IMR-90 (cell line): ENCODE measurements at regions not wholly inside any gene's neighbourhood (a gene's known extent, or its start where the extent isn't known, plus 50 kb on each side); places are given as distances from the start of the nearest gene placed in this dataset.

Experiments
- ATAC-seq: fragments of 200-7000 bp; cut with Tn5 transposase; 2 replicates; pipeline ENCODE4 v1.9.1; 2020; ENCODE audit warnings: low read depth, mild to moderate bottlenecking, moderate library complexity
- BruUV-seq: library from RNA; stranded (reverse); fragments of 400-500 nt; replicated peaks from 2 replicates; lab custom pipeline; 2021; lab: Mats Ljungman, UMichigan
- CTCF ChIA-PET: fragments of 300-600 bp; formaldehyde crosslinking; extraction: SDS; loops from one replicate; lab custom pipeline; 2021; ENCODE audit warnings: antibody characterized with exemption; lab: Yijun Ruan, JAX
- POLR2A ChIA-PET: fragments of 300-600 bp; sonication (Branson Sonifier 250); formaldehyde crosslinking; loops from one replicate; lab custom pipeline; 2022; ENCODE audit warnings: antibody characterized with exemption; ENCODE audit not compliant: unreplicated experiment; lab: Charles Lee
- DNase-seq: peaks from one replicate; pipeline ENCODE4 v3.0.0; 2013
- H2AFZ ChIP-seq: replicated peaks from 2 replicates; pipeline ENCODE3; 2013; ENCODE audit warnings: low read length, mild to moderate bottlenecking; ENCODE audit not compliant: poor library complexity
- H2AK5ac ChIP-seq: 2 replicates; pipeline ENCODE4 v1.6.1; 2013; ENCODE audit warnings: low read depth, low read length, inconsistent platforms
- H2AK9ac ChIP-seq: replicated peaks from 2 replicates; pipeline ENCODE3; 2013; ENCODE audit warnings: mild to moderate bottlenecking, low read depth, low read length, moderate library complexity; ENCODE audit not compliant: poor library complexity
- H2BK120ac ChIP-seq: 2 replicates; pipeline ENCODE4 v1.6.1; 2013; ENCODE audit warnings: low read depth, low read length, inconsistent platforms
- H2BK15ac ChIP-seq: 3 replicates; pipeline ENCODE4 v1.6.1; 2013; ENCODE audit warnings: low read depth, low read length, inconsistent platforms
- H2BK20ac ChIP-seq: 2 replicates; pipeline ENCODE4 v1.6.1; 2013; ENCODE audit warnings: low read depth, mild to moderate bottlenecking, inconsistent platforms, low read length, moderate library complexity
- H2BK5ac ChIP-seq: 2 replicates; pipeline ENCODE4 v1.6.1; 2013; ENCODE audit warnings: mild to moderate bottlenecking, low read depth, low read length, inconsistent platforms; ENCODE audit not compliant: poor library complexity, severe bottlenecking
- H3K14ac ChIP-seq: replicated peaks from 2 replicates; pipeline ENCODE4 v1.6.1; 2013; ENCODE audit warnings: low read depth, low read length, inconsistent platforms
- H3K18ac ChIP-seq: 2 replicates; pipeline ENCODE4 v1.6.1; 2013; ENCODE audit warnings: low read depth, low read length, control low read depth
- H3K23ac ChIP-seq: 2 replicates; pipeline ENCODE4 v1.6.1; 2013; ENCODE audit warnings: low read depth, low read length, inconsistent platforms
- H3K27ac ChIP-seq: 2 replicates; pipeline ENCODE4 v1.5.1; 2013; ENCODE audit warnings: mild to moderate bottlenecking, control low read depth, low read length; ENCODE audit not compliant: insufficient read depth
- H3K27me3 ChIP-seq: 2 replicates; pipeline ENCODE4 v1.6.1; 2013; ENCODE audit warnings: low read length; ENCODE audit not compliant: control insufficient read depth, insufficient read depth
- H3K36me3 ChIP-seq: 2 replicates; pipeline ENCODE4 v1.6.1; 2013; ENCODE audit warnings: low read length, mixed read lengths; ENCODE audit not compliant: control insufficient read depth, insufficient read depth
- H3K4ac ChIP-seq: 2 replicates; pipeline ENCODE4 v1.6.1; 2013; ENCODE audit warnings: low read depth, low read length, inconsistent platforms
- H3K4me1 ChIP-seq: 2 replicates; pipeline ENCODE4 v1.6.1; 2013; ENCODE audit warnings: low read length, mixed read lengths; ENCODE audit not compliant: control insufficient read depth, insufficient read depth
- H3K4me2 ChIP-seq: 2 replicates; pipeline ENCODE4 v1.6.1; 2013; ENCODE audit warnings: low read depth, mild to moderate bottlenecking, control low read depth, low read length, moderate library complexity
- H3K4me3 ChIP-seq: 2 replicates; pipeline ENCODE4 v1.5.1; 2013; ENCODE audit warnings: low read depth, mild to moderate bottlenecking, control low read depth, low read length, moderate library complexity; ENCODE audit not compliant: insufficient read depth
- H3K56ac ChIP-seq: 2 replicates; pipeline ENCODE4 v1.6.1; 2013; ENCODE audit warnings: low read length, inconsistent platforms; ENCODE audit not compliant: insufficient read depth; ENCODE audit errors: extremely low read depth
- H3K79me1 ChIP-seq, 2 experiments: 2 replicates each; pipeline ENCODE4 v1.6.1; 2013; ENCODE audit warnings: low read length in 2 of 2, inconsistent platforms in 1 of 2, low read depth in 1 of 2
- H3K9ac ChIP-seq: 2 replicates; pipeline ENCODE4 v1.6.1; 2013; ENCODE audit warnings: low read depth, low read length, control low read depth
- H3K9me1 ChIP-seq: 2 replicates; pipeline ENCODE4 v1.6.1; 2013; ENCODE audit warnings: low read length, inconsistent platforms; ENCODE audit not compliant: insufficient read depth
- H3K9me3 ChIP-seq: 2 replicates; pipeline ENCODE4 v1.6.1; 2013; ENCODE audit warnings: low read length; ENCODE audit not compliant: control insufficient read depth, insufficient read depth
- H4K20me1 ChIP-seq: 2 replicates; pipeline ENCODE4 v1.6.1; 2013; ENCODE audit warnings: low read length, inconsistent platforms; ENCODE audit not compliant: insufficient read depth
- H4K5ac ChIP-seq: 2 replicates; pipeline ENCODE4 v1.6.1; 2013; ENCODE audit warnings: mild to moderate bottlenecking, low read depth, low read length, control low read depth
- H4K8ac ChIP-seq, 2 experiments: 2 replicates each; pipeline ENCODE4 v1.6.1; 2013; ENCODE audit warnings: low read depth in 2 of 2, low read length in 2 of 2, control low read depth in 1 of 2, inconsistent platforms in 1 of 2
- H4K91ac ChIP-seq: 2 replicates; pipeline ENCODE4 v1.6.1; 2013; ENCODE audit warnings: low read depth, low read length, inconsistent platforms; ENCODE audit not compliant: insufficient read depth
- CHD1 ChIP-seq: IDR thresholded peaks from 2 replicates; pipeline ENCODE4 v1.6.1; 2012; ENCODE audit warnings: low read depth, low read length, improper control_type of control experiment
- MAFK ChIP-seq: IDR thresholded peaks from 2 replicates; pipeline ENCODE4 v1.6.1; 2012; ENCODE audit warnings: low read depth, low read length, improper control_type of control experiment
- dilution Hi-C: fragments of 300-500 bp; cut with HindIII; formaldehyde crosslinking; loops from one replicate; pipeline ENCODE4 v1.14.3; 2018; ENCODE audit warnings: low sequenced_read_pairs; ENCODE audit not compliant: unreplicated experiment
- in situ Hi-C: fragments of 300-500 bp; cut with MboI; formaldehyde crosslinking; loops from 3 replicates; pipeline ENCODE4 v1.14.3; 2019; ENCODE audit warnings: low sequenced_read_pairs, inconsistent platforms, mixed read lengths
- intact Hi-C: fragments of 100-400 bp; cut with micrococcal nuclease; formaldehyde crosslinking; loops from 2 replicates; pipeline ENCODE4 v1.10.0; 2022

DNA sequence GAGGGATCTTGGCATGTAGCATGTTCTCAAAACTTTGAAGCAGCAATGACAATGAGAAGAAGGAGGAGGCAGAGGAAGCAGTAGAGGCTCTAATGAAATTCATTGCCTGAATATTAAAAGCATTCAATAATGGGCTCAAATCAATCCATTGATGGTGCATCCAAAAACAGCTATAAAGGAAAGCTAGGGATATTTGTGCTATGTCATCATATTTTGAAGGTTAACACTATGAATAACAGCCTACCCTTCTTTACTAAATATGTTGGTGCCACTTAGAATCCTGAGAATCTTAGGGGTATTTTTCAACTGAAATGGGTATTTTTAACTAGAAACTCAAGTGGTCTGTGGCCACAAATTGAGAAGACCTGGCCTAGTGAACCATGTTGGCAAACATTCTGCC, 153.7 kb downstream of the SETD4 start:
- ChIA-PET POLR2A (no interaction called here), CTCF (no interaction called here)
- Histone ChIP-seq H4K8ac (no peak overlapping the region), H2BK20ac (no peak overlapping the region), H3K9me1 (no peaks in the 10 kb centered on the region), H2BK5ac (no peak overlapping the region), H2AK9ac (no peak overlapping the region), H3K14ac (no peak overlapping the region), H2BK15ac (no peak overlapping the region), H3K36me3 (no peaks in the 10 kb centered on the region), H3K4me1 (no peaks in the 10 kb centered on the region; the same call in 1 of the 2 replicates), H3K4ac (no peak overlapping the region), H4K20me1 (no peaks in the 10 kb centered on the region), H2AFZ (no peak overlapping the region), H3K18ac (no peak overlapping the region), H3K79me1 (no peaks in the 10 kb centered on the region), H2BK120ac (no peak overlapping the region), H3K9me3 (no peaks in the 10 kb centered on the region; the same call in 1 of the 2 replicates), H4K91ac (no peak overlapping the region), H3K9ac (no peak overlapping the region), H4K5ac (no peak overlapping the region), H3K4me3 (no peak overlapping the region), H3K27me3 (no peaks in the 10 kb centered on the region; the same call in 1 of the 2 replicates), H3K23ac (no peak overlapping the region), H3K27ac (no peak overlapping the region), H2AK5ac (no peak overlapping the region), H3K56ac (no peak overlapping the region), H3K4me2 (no peak overlapping the region)
- in situ Hi-C loops = no loop called here
- no TSS peak for BruUV-seq
- dilution Hi-C loops = no loop called here
- ATAC-seq = no peak
- DNase-seq = no peak
- intact Hi-C loops = no loop called here
- TF ChIP-seq MAFK = peak; percentile 93
- no peak for TF ChIP-seq CHD1
